H1 (cell line): ENCODE measurements at regions not wholly inside any gene's neighbourhood (a gene's known extent, or its start where the extent isn't known, plus 50 kb on each side); places are given as distances from the start of the nearest gene placed in this dataset.

Experiments
- E2F6 ChIP-seq: IDR thresholded peaks from 2 replicates; pipeline ENCODE4 v1.6.1; 2012; ENCODE audit warnings: inconsistent platforms
- EGR1 ChIP-seq: IDR thresholded peaks from 2 replicates; pipeline ENCODE4 v1.6.1; 2011; ENCODE audit warnings: low read depth, low read length, borderline replicate concordance
- EP300 ChIP-seq, 2 experiments: IDR thresholded peaks; 1 replicate in 1 of 2; 2 replicates in 1 of 2; pipeline ENCODE4 v1.6.1; 2011 to 2012; ENCODE audit warnings: low read depth in 2 of 2, low read length in 2 of 2, mild to moderate bottlenecking in 2 of 2, borderline replicate concordance in 1 of 2, inconsistent platforms in 1 of 2, moderate library complexity in 1 of 2
- NANOG ChIP-seq: IDR thresholded peaks from 2 replicates; pipeline ENCODE4 v1.6.1; 2011; ENCODE audit warnings: low read length, low read depth, mild to moderate bottlenecking, inconsistent platforms; ENCODE audit not compliant: insufficient read depth, poor library complexity, severe bottlenecking
- SIN3A ChIP-seq, 2 experiments: IDR thresholded peaks in 1 of 2; conservative IDR thresholded peaks in 1 of 2; 2 replicates each; pipeline ENCODE4 v1.6.1; 2011 to 2012; ENCODE audit warnings: low read length in 2 of 2, improper control_type of control experiment in 1 of 2, low read depth in 1 of 2, mild to moderate bottlenecking in 1 of 2

GRCh38 chr3:159923956-159924355 lies 64.7 kb upstream of the IL12A start (continued):
- TF ChIP-seq EP300 (IDR thresholded peaks at IDR 0.05; ENCODE audit: borderline replicate concordance in 1 of 2, low read depth in 2 of 2, low read length in 2 of 2) (no peak), E2F6 (no peak), SIN3A (conservative IDR thresholded peaks at IDR 0.05 in 1 of 2, IDR thresholded peaks at IDR 0.05 in 1 of 2; ENCODE audit: low read depth in 1 of 2, low read length in 2 of 2) (no peak), NANOG (no peak), EGR1 (no peak)
- TF ChIP-seq, all 59 proteins: peak for 0
